ENCODE measurements at regions not wholly inside any gene's neighbourhood (a gene's known extent, or its start where the extent isn't known, plus 50 kb on each side); places are given as distances from the start of the nearest gene placed in this dataset.

- TF ChIP-seq CTCF (IDR thresholded peaks at IDR 0.05) (no peak), POLR2A (IDR thresholded peaks at IDR 0.05) (no peak), POLR2AphosphoS5 (IDR thresholded peaks at IDR 0.05) (peak; percentile 45)
Measured at GRCh38 chr7:362402-363096, 72.6 kb downstream of the FOXL3 start.

Data from prostate gland (tissue), 2 donors.